ENCODE measurements at regions not wholly inside any gene's neighbourhood (a gene's known extent, or its start where the extent isn't known, plus 50 kb on each side); places are given as distances from the start of the nearest gene placed in this dataset.

DNA sequence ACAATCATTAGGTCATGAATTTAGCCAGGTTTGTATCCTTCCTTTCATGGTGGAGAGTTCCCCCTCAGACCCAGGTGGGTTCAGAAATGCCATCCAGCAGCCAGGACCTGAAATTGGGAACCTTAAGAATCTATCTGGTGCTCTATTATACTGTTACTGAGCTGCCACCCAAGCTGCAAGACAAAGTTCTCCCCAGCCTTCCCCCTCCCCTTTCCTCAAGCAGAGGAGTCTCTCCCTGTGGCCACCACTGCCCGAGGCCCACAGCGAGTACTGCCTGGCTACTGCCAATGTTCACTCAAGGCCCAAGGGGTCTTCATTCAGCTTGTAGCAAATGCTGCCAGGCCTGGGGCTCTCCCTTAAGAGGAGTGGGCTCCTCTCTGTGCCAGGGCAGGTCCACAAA, 133.8 kb downstream of the TMEM38B start:
- DNase-seq: no peak

GRCh38 chr9:105828596-105829213, 134.4 kb downstream of the TMEM38B start:
- no peak for DNase-seq

- no peak for DNase-seq
Observed at GRCh38 chr9:105830461-105830860, 136.1 kb downstream of the TMEM38B start.

DNA sequence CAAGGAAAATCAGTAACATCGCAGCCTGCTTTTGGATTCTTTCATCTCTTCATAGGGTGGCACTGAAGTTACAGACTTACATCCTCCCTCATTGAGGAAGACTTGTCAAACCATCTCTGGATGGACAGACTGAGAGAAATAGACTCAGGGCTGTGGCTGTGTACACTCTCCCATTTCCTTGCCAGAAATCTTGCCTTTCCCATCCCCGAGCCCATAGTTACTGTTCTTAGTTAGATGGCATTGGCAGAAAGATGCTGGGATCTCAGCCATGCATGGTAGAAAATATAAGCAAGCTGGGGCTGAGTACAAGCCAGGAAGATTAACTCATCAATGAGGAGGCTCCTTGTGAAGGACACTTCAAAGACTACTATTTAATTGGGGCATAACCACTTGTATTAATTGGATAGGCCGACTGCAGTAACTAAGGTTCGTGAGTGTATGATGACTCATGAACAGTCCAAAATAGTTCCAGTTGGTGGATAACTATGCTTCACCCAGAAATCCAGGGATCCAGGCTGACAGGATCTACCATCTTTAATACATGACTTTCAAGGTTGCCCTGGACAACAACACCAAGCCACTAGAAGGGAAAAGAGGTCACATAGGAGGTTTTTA, 137.9 kb downstream of the TMEM38B start:
- DNase-seq: no peak

GRCh38 chr9:105833271-105833975, 139.1 kb downstream of the TMEM38B start:
- no peak for DNase-seq

GRCh38 chr9:105834404-105834803, 140.1 kb downstream of the TMEM38B start:
- DNase-seq: no peak

GRCh38 chr9:105835721-105836120, 141.4 kb downstream of the TMEM38B start:
- DNase-seq: no peak

GRCh38 chr9:105836936-105837660, 142.8 kb downstream of the TMEM38B start:
- no peak for DNase-seq

DNA sequence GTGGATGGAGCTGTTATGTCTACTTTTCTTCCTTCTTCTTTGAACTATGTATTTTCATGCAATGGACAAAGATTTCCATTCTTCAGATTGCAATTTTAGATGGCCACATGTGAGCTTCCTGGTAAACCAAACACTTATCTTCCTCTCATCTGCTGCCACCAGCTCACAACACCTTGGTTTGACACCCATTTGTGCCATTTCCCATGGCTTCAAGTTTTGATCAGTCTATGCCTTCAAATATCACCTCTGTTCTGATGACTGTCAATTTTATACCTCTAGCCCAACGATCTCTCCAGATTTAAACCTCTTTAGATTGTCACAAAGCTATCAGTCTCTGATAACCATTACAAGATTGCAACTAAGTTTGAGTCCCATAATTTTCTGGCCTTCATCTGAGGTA, 147.2 kb downstream of the TMEM38B start:
- no peak for DNase-seq

DNA sequence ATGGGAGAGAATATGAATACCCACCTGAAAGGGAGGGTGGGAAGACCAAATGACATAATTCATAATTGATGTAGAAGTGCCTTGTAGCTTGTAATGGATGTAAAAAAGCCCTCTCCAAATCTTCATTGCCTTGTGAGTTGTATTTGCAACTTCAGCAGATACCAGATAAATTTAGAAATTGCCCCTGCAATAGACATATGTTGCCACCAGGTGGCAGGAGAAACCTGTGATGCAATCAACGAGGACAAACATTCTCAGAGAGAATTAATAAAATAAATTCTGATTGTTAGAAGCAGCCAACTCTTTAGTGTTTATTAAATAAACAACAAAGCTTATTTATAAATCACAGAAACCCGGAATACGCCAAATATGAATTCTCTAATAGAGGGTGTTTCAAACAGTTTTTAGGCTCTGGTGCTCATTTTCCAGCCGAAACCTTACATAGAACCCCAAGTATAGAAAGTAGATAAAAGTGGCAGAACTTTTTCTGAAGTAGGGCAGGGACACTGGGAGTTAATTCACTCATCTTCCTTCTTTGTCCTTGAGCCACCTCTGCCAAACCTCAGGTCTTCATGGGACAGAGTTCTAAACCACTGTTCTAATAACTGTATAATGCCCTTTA, 147.8 kb downstream of the TMEM38B start:
- no peak for DNase-seq

GRCh38 chr9:105846825-105847224, 152.5 kb downstream of the TMEM38B start:
- no peak for DNase-seq

GRCh38 chr9:105850852-105851500, 156.6 kb downstream of the TMEM38B start:
- DNase-seq: no peak

GRCh38 chr9:105854026-105854782, 159.9 kb downstream of the TMEM38B start:
- no peak for DNase-seq

DNA sequence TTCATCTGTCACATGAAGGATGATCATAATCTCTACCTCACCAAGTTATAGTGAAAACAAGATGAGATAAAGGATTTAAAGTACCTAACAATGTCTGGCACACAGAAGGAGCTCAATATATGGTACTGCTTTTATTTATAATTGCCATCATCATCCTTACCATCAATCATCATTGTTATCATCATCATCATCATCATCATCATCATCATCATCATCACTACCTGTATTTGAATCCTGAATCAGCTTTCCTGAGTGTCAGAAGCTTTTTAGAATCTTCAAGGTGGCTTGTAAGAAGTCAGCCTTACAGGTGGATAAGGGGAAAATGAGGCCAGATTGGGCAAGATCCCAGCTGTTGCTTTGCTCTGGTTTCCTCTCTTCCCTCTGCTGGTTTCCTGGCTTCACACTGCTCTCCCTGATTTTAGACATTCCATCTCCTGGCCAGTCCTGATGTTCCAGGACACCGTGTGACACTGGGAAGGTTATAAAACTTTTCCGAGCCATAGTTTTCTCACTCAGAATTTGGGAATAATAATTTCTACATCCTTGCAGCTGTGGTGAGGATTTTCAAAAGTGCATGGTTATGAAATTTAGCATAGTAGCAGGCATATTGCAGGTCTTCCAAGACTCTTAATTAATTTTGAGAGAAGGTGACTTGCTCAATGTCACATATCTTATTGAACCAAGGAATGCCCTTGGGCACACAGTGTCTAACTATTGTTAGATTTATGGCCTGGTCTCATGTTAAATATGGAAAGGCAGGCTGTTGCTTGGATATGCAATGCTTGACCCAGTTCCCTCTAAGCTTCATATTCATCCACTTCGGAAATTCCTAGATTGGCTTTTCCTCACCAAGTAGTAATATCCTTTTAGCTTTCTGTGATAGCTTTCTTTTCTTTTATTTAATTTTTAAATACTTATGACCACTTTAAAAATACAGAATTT, 160.7 kb downstream of the TMEM38B start:
- DNase-seq: no peak

DNA sequence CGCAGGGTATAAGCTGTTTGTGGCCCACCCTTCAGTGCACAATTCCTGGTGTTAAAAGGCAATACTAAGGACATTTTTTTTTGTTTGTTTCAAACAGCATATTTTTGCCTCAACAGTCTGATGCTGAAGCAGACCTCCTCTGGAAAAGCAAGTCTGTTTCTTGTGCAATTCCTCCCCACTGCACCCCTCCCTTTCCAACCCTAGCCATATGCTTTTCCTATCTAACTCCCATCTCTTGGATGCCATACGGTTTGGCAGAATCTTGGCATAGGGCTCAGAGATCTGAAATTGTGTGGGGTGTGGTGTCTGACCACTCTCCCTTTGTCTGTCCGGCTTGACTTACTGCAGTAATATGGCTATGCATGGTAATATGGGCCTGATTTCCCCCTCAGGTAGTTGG, 161.6 kb downstream of the TMEM38B start:
- no peak for DNase-seq

DNA sequence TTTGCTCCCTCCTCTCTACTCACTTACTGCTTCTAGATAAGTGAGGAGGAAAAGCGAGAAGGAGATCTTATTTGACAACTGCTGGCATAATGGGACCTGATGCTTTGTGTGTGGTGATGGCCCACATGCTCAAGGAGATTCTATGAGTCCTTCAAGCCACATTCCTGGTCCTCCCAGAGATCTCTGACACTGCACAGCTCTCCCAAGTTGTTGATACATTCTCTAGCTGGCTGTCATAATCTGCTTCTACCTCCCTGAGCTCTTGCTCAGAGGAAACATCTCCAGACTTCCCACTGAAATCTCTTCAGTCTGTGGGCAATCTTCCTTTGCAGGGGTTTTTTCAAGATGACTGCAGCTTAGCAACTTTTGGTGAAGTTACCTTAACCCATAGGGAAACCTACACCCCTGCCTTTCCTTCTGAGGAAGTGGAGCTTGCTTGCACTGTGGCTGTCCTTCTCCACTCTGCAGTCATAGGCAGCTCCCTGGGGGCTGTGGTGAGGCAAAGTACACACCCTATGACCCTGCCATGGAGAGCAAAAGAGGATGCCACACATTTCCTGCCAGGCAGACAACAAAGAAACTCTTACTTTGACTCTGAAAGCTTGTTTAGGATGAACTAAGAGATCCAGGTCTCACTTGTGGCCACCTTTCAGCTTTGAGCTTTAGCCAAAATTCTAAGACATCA, 163.8 kb downstream of the TMEM38B start:
- no peak for DNase-seq

DNA sequence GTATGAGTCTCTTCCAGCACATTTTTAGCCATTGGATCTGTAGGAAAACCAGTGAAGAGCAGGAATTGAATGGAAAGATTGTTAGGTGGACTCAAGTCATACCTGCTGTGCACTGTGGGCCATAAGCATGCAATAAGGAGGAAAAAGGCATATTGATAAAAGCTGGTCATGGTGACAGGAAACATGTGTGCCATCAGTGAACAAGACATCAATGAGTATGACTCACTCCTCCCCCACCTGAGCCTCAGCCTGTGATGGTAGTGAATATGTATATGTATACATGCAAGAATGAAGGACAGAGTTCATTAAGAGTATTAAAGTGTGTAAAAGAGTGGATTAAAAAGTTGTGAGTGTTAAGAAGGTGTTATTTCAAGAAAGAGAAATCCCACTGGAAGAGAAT, 164.5 kb downstream of the TMEM38B start:
- no peak for DNase-seq

GRCh38 chr9:105859428-105860091, 165.2 kb downstream of the TMEM38B start:
- no peak for DNase-seq

DNA sequence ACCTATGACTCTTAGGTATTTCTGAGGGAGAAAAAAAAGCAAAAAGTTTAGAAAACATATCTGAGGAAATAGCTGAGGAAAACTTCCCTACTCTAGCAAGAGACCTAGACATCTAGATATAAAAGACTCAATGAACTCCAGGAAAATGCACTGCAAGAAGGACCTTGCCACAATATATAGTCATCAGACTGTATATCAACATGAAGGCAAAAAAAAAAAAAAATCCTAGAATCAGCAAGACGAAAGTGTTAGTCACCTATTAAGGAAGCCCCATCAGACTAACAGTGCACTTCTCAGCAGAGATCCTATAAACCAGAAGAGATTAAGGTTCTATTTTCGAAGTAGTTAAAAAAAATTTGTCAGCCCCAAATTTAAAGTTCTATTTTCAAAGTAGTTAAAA, 166.2 kb downstream of the TMEM38B start:
- DNase-seq: no peak

GRCh38 chr9:105861972-105862371, 167.6 kb downstream of the TMEM38B start:
- DNase-seq: no peak
